ENCODE measurements at regions not wholly inside any gene's neighbourhood (a gene's known extent, or its start where the extent isn't known, plus 50 kb on each side); places are given as distances from the start of the nearest gene placed in this dataset.

- H3K4me2 ChIP-seq (ENCODE audit: insufficient read depth in 1 of 2, low read depth in 2 of 2, low read length in 2 of 2): no peak overlapping the region
- no peak overlapping the region for H3K4ac ChIP-seq (replicated peaks; ENCODE audit: insufficient read length, low read depth, low read length)
- H4K5ac ChIP-seq (ENCODE audit: insufficient read length, low read depth, low read length): no peak overlapping the region
- no peak overlapping the region for H4K8ac ChIP-seq (ENCODE audit: extremely low read depth, insufficient read depth, low read length)
- H3K56ac ChIP-seq (replicated peaks; ENCODE audit: insufficient read length, low read depth, low read length): no peak overlapping the region
- H2AK5ac ChIP-seq (ENCODE audit: low read depth, low read length): no peak overlapping the region
- H3K4me1 ChIP-seq (replicated peaks in 1 of 4; ENCODE audit: control insufficient read depth in 3 of 4, insufficient read depth in 4 of 4, low read length in 3 of 4): no peaks in the 10 kb centered on the region
- no peak overlapping the region for H3K18ac ChIP-seq (ENCODE audit: extremely low read depth, low read length)
- H4K91ac ChIP-seq (replicated peaks; ENCODE audit: insufficient read length, low read length): no peak overlapping the region
- DNase-seq (ENCODE audit: low read depth in 1 of 2, low spot score in 2 of 2) (no peak), FAIRE-seq (no peak)
- H2BK12ac ChIP-seq (ENCODE audit: low read depth, low read length): no peak overlapping the region
- no peaks in the 10 kb centered on the region for H3K23me2 ChIP-seq (ENCODE audit: low read depth, low read length)
- POLR2A ChIA-PET (ENCODE audit: partially characterized antibody): no interaction called here
- no peak overlapping the region for H3K14ac ChIP-seq (ENCODE audit: insufficient read length)
- H3K9me3 ChIP-seq (ENCODE audit: insufficient read depth in 2 of 2, low read depth in 1 of 2, low read length in 1 of 2): no peaks in the 10 kb centered on the region
- H3K27ac ChIP-seq (ENCODE audit: low read depth, low read length): no peak overlapping the region
- no peaks in the 10 kb centered on the region for H3K79me2 ChIP-seq (ENCODE audit: control insufficient read depth in 1 of 2, insufficient read depth in 2 of 2, low read length in 2 of 2)
- H2BK15ac ChIP-seq (ENCODE audit: low read length): no peak overlapping the region
- CTCF ChIA-PET (ENCODE audit: partially characterized antibody): interaction anchor here (1.0 kb wide), 1 partner anchor 13 kb away, joined by 3 read pairs; no protein-coding TSS in a partner anchor
- H3K23ac ChIP-seq (ENCODE audit: insufficient read length): no peak overlapping the region
- H3K27me3 ChIP-seq (replicated peaks in 1 of 4; ENCODE audit: control insufficient read depth in 3 of 4, extremely low read depth in 1 of 4, insufficient read depth in 3 of 4, low read length in 3 of 4): no peaks in the 10 kb centered on the region
- H3K36me3 ChIP-seq (ENCODE audit: control insufficient read depth in 2 of 4, insufficient read depth in 4 of 4, low read length in 3 of 4): no peaks in the 10 kb centered on the region
- H4K20me1 ChIP-seq (replicated peaks in 1 of 2; ENCODE audit: control insufficient read depth in 1 of 2, insufficient read depth in 2 of 2, low read length in 2 of 2): no peaks in the 10 kb centered on the region
- H3K9ac ChIP-seq (replicated peaks in 1 of 4; ENCODE audit: extremely low read depth in 1 of 4, low read depth in 3 of 4, low read length in 3 of 4): no peak overlapping the region
- no peak overlapping the region for H3K4me3 ChIP-seq (ENCODE audit: extremely low read depth in 1 of 4, insufficient read depth in 2 of 4, low read depth in 3 of 4, low read length in 4 of 4)
- H2BK120ac ChIP-seq (replicated peaks; ENCODE audit: low read depth, low read length): no peak overlapping the region
- TF ChIP-seq SIRT6 (IDR thresholded peaks at IDR 0.05; ENCODE audit: low read length): no peak
- no peak for TF ChIP-seq SUZ12 (IDR thresholded peaks at IDR 0.05; ENCODE audit: low read length)
- no peak for TF ChIP-seq ATF3 (IDR thresholded peaks at IDR 0.05; ENCODE audit: insufficient read depth, low read depth, low read length)
- TF ChIP-seq SIN3A (conservative IDR thresholded peaks at IDR 0.05 in 1 of 2, IDR thresholded peaks at IDR 0.05 in 1 of 2; ENCODE audit: low read depth in 1 of 2, low read length in 2 of 2): no peak
- TF ChIP-seq MAX (IDR thresholded peaks at IDR 0.05): no peak
- TF ChIP-seq GTF2F1 (IDR thresholded peaks at IDR 0.05; ENCODE audit: borderline replicate concordance, low read depth, low read length): no peak
- TF ChIP-seq PHF8 (conservative IDR thresholded peaks at IDR 0.05; ENCODE audit: low read depth, low read length): no peak
- TF ChIP-seq JUN (IDR thresholded peaks at IDR 0.05; ENCODE audit: low read depth, low read length): no peak
- no peak for TF ChIP-seq BACH1 (IDR thresholded peaks at IDR 0.05; ENCODE audit: low read length)
- no peak for TF ChIP-seq YY1 (IDR thresholded peaks at IDR 0.05; ENCODE audit: low read depth, low read length)
- no peak for TF ChIP-seq CREB1 (IDR thresholded peaks at IDR 0.05)
- no peak for TF ChIP-seq ZNF274 (IDR thresholded peaks at IDR 0.05; ENCODE audit: borderline replicate concordance, extremely low read depth, low read length)
- no peak for TF ChIP-seq CBX8 (IDR thresholded peaks at IDR 0.05; ENCODE audit: borderline replicate concordance, low read depth, low read length)
- TF ChIP-seq TCF12 (IDR thresholded peaks at IDR 0.05; ENCODE audit: low read depth, low read length): no peak
- no peak for TF ChIP-seq GABPA (IDR thresholded peaks at IDR 0.05; ENCODE audit: borderline replicate concordance, insufficient read depth, low read length)
- H3K79me1 ChIP-seq (ENCODE audit: low read depth, low read length): no peaks in the 10 kb centered on the region
- no peak overlapping the region for H2BK5ac ChIP-seq (ENCODE audit: low read depth, low read length)
- no peak overlapping the region for H2BK20ac ChIP-seq (ENCODE audit: low read length)
- H2AFZ ChIP-seq (ENCODE audit: low read length): no peak overlapping the region
These were observed 329.2 kb upstream of the LRRC3B start for GRCh38 chr3:26293329-26293844.
